Hepatocyte (in vitro differentiated cells): ENCODE measurements at regions not wholly inside any gene's neighbourhood (a gene's known extent, or its start where the extent isn't known, plus 50 kb on each side); places are given as distances from the start of the nearest gene placed in this dataset.

ENCODE experiments used
- DNase-seq: peaks from one replicate; pipeline ENCODE4 v3.0.0-alpha.2; 2016; ENCODE audit warnings: low spot score
- H2AFZ ChIP-seq: fragments of 200-600 bp; sonication (generic); 2 replicates; pipeline ENCODE4 v1.6.0; 2016; ENCODE audit warnings: antibody characterized with exemption, mild to moderate bottlenecking
- H3K27ac ChIP-seq: fragments of 200-600 bp; sonication (generic); 2 replicates; pipeline ENCODE4 v1.5.1; 2016; ENCODE audit warnings: mild to moderate bottlenecking
- H3K27me3 ChIP-seq: fragments of 200-600 bp; sonication (generic); 2 replicates; pipeline ENCODE4 v1.6.1; 2016
- H3K36me3 ChIP-seq: fragments of 200-600 bp; sonication (generic); replicated peaks from 2 replicates; pipeline ENCODE4 v1.5.1; 2016; ENCODE audit warnings: low read depth; ENCODE audit not compliant: insufficient read depth
- H3K4me1 ChIP-seq: fragments of 200-600 bp; sonication (generic); 2 replicates; pipeline ENCODE4 v1.5.1; 2016; ENCODE audit warnings: mild to moderate bottlenecking, moderate library complexity; ENCODE audit not compliant: insufficient read depth
- H3K4me2 ChIP-seq: fragments of 200-600 bp; sonication (generic); 2 replicates; pipeline ENCODE4 v1.6.0; 2016
- H3K4me3 ChIP-seq: fragments of 200-600 bp; sonication (generic); 2 replicates; pipeline ENCODE4 v1.5.1; 2016; ENCODE audit warnings: mild to moderate bottlenecking
- H3K79me2 ChIP-seq: fragments of 200-600 bp; sonication (generic); 2 replicates; pipeline ENCODE4 v1.6.0; 2017; ENCODE audit warnings: mild to moderate bottlenecking
- H3K9me2 ChIP-seq: fragments of 200-600 bp; sonication (generic); replicated peaks from 2 replicates; pipeline ENCODE4 v1.6.0; 2017; ENCODE audit warnings: mild to moderate bottlenecking; ENCODE audit not compliant: insufficient read depth
- H3K9me3 ChIP-seq: fragments of 200-600 bp; sonication (generic); 2 replicates; pipeline ENCODE4 v1.5.1; 2016; ENCODE audit warnings: low read depth, mild to moderate bottlenecking
- H4K20me1 ChIP-seq: fragments of 200-600 bp; sonication (generic); 2 replicates; pipeline ENCODE4 v1.6.0; 2016; ENCODE audit warnings: mild to moderate bottlenecking; ENCODE audit not compliant: insufficient read depth, poor library complexity, severe bottlenecking
- EZH2 ChIP-seq: fragments of 200-600 bp; sonication (generic); IDR thresholded peaks from 2 replicates; pipeline ENCODE4 v1.6.1; 2016; ENCODE audit warnings: antibody characterized with exemption, mild to moderate bottlenecking, borderline replicate concordance
- EZH2phosphoT487 ChIP-seq: fragments of 200-600 bp; sonication (generic); IDR thresholded peaks from one replicate; pipeline ENCODE4 v1.6.1; 2018; ENCODE audit warnings: antibody characterized with exemption, mild to moderate bottlenecking, low read depth, moderate library complexity; ENCODE audit not compliant: unreplicated experiment, severe bottlenecking
- WGBS: methylation state at CpG from one replicate; pipeline ENCODE4 v1.1.6; 2016; ENCODE audit warnings: low lambda C conversion rate; ENCODE audit errors: missing lambda C conversion rate; 5-methylcytosine and 5-hydroxymethylcytosine counted together
- TF ChIP-seq, protein P1 (sequence below): fragments of 200-600 bp; sonication (generic); IDR thresholded peaks from 2 replicates; pipeline ENCODE4 v1.5.1; 2016; ENCODE audit warnings: antibody characterized with exemption, mild to moderate bottlenecking; ENCODE audit not compliant: poor library complexity

DNA sequence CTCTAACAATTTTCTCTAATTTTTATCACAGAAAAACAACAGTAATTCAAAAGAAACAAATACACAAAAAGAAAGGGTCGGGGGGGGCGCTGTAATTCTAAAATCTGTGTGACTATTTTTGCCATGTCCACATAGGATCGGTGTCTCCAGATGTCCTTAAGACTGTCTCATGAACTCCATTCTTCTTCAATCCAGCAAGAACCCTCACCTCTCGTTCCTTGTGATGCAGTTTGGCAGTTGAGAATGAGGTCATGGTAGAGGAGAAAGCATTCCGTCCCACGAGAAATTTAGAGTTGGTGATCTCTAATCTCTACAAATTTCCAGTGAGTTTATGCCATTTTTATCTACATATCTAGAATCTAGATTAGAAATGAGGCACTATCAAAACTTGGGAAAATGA, 394.7 kb downstream of the TFEC start:
- H3K27me3 ChIP-seq, result no peaks in the 10 kb centered on the region
- no peak overlapping the region for H2AFZ ChIP-seq
- H3K9me3 ChIP-seq, result no peaks in the 10 kb centered on the region
- H3K4me2 ChIP-seq, result no peak overlapping the region
- DNase-seq, result no peak
- H3K27ac ChIP-seq, result no peak overlapping the region
- H4K20me1 ChIP-seq, result no peaks in the 10 kb centered on the region
- no peak overlapping the region for H3K4me3 ChIP-seq
- peaks cover 18% of the 10 kb centered on the region for H3K4me1 ChIP-seq
- WGBS, result 79% methylated on average over 6 of the region's 6 CpGs
- no peaks in the 10 kb centered on the region for H3K36me3 ChIP-seq
- no peak for TF ChIP-seq EZH2phosphoT487
- no peak for TF ChIP-seq EZH2
- TF ChIP-seq, protein P1, sequence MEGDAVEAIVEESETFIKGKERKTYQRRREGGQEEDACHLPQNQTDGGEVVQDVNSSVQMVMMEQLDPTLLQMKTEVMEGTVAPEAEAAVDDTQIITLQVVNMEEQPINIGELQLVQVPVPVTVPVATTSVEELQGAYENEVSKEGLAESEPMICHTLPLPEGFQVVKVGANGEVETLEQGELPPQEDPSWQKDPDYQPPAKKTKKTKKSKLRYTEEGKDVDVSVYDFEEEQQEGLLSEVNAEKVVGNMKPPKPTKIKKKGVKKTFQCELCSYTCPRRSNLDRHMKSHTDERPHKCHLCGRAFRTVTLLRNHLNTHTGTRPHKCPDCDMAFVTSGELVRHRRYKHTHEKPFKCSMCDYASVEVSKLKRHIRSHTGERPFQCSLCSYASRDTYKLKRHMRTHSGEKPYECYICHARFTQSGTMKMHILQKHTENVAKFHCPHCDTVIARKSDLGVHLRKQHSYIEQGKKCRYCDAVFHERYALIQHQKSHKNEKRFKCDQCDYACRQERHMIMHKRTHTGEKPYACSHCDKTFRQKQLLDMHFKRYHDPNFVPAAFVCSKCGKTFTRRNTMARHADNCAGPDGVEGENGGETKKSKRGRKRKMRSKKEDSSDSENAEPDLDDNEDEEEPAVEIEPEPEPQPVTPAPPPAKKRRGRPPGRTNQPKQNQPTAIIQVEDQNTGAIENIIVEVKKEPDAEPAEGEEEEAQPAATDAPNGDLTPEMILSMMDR, result no peak
- H3K79me2 ChIP-seq, result no peaks in the 10 kb centered on the region
- H3K9me2 ChIP-seq, result no peaks in the 10 kb centered on the region

GRCh38 chr7:115635376-115635775, 395.2 kb downstream of the TFEC start:
- TF ChIP-seq EZH2phosphoT487, result no peak
- TF ChIP-seq, protein P1, result no peak
- TF ChIP-seq EZH2, result no peak
- Histone ChIP-seq H3K27me3 (no peaks in the 10 kb centered on the region), H3K79me2 (no peaks in the 10 kb centered on the region), H3K4me1 (peaks cover 18% of the 10 kb centered on the region), H4K20me1 (no peaks in the 10 kb centered on the region), H3K36me3 (no peaks in the 10 kb centered on the region), H3K27ac (no peak overlapping the region), H3K4me3 (no peak overlapping the region), H3K9me3 (no peaks in the 10 kb centered on the region), H2AFZ (peak overlapping the region; percentile 5), H3K4me2 (peak overlapping the region; percentile 43), H3K9me2 (no peaks in the 10 kb centered on the region)
- WGBS, result 60% methylated on average over 1 of the region's 1 CpG
- no peak for DNase-seq

DNA sequence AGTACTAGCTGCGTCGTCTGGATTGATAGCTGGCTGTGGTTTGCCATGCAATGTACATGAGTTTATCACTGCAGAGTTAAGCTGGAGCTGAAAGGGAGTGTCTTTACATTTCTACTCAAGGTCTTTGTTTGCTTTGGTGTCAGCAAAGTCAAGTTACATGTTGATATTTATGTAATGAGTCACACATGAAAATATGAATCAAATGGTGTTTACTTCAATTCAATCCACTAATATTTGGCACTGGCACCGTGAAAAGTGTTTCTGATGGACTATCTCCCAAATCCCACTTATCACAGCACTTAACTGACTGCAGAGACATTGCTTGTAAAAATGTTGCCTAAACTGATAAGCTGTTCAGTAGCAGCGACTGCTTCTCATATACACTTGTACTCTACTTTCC, 395.9 kb downstream of the TFEC start:
- Histone ChIP-seq H3K36me3 (no peaks in the 10 kb centered on the region), H3K27me3 (no peaks in the 10 kb centered on the region), H2AFZ (no peak overlapping the region), H4K20me1 (no peaks in the 10 kb centered on the region), H3K4me3 (no peak overlapping the region), H3K27ac (no peak overlapping the region), H3K4me1 (peaks cover 18% of the 10 kb centered on the region), H3K4me2 (peak overlapping the region; percentile 43), H3K9me3 (no peaks in the 10 kb centered on the region), H3K9me2 (no peaks in the 10 kb centered on the region), H3K79me2 (no peaks in the 10 kb centered on the region)
- peak; percentile 28 for DNase-seq
- TF ChIP-seq EZH2 (no peak), EZH2phosphoT487 (no peak)
- TF ChIP-seq, protein P1, result no peak
- WGBS, result 9% methylated on average over 4 of the region's 4 CpGs

- H3K4me2 ChIP-seq, result no peak overlapping the region
- no peaks in the 10 kb centered on the region for H3K9me3 ChIP-seq
- H3K4me1 ChIP-seq, result peaks cover 18% of the 10 kb centered on the region
- no peaks in the 10 kb centered on the region for H4K20me1 ChIP-seq
- no peak overlapping the region for H2AFZ ChIP-seq
- H3K4me3 ChIP-seq, result no peak overlapping the region
- no peaks in the 10 kb centered on the region for H3K27me3 ChIP-seq
- no peaks in the 10 kb centered on the region for H3K9me2 ChIP-seq
- H3K36me3 ChIP-seq, result no peaks in the 10 kb centered on the region
- H3K27ac ChIP-seq, result no peak overlapping the region
- WGBS, result 69% methylated on average over 5 of the region's 5 CpGs
- DNase-seq, result peak; percentile 8
- TF ChIP-seq EZH2 (no peak), EZH2phosphoT487 (no peak)
- TF ChIP-seq, protein P1, result no peak
- H3K79me2 ChIP-seq, result no peaks in the 10 kb centered on the region
Measured at GRCh38 chr7:115632636-115633035, 397.9 kb downstream of the TFEC start.
